HCT116 (cell line): ENCODE measurements at regions not wholly inside any gene's neighbourhood (a gene's known extent, or its start where the extent isn't known, plus 50 kb on each side); places are given as distances from the start of the nearest gene placed in this dataset.

Source experiments
- CEBPB ChIP-seq: IDR thresholded peaks from 2 replicates; pipeline ENCODE4 v1.6.1; 2012; ENCODE audit warnings: low read depth
- CTCF ChIP-seq, 3 experiments: fragments of 200-600 bp in 1 of 3; sonication (generic) in 1 of 3; IDR thresholded peaks in 2 of 3; conservative IDR thresholded peaks in 1 of 3; 2 replicates each; pipeline ENCODE4 v1.5.1; 2012 to 2017; ENCODE audit warnings: low read depth in 2 of 3, low read length in 2 of 3, antibody characterized with exemption in 1 of 3, borderline replicate concordance in 1 of 3, control low read depth in 1 of 3, mild to moderate bottlenecking in 1 of 3, mixed read lengths in 1 of 3, mixed run types in 1 of 3, moderate library complexity in 1 of 3; ENCODE audit not compliant: insufficient read depth in 1 of 3
- EZH2 ChIP-seq: fragments of 200-600 bp; sonication (generic); IDR thresholded peaks from 2 replicates; pipeline ENCODE4 v1.6.1; 2017; ENCODE audit warnings: antibody characterized with exemption, mixed run types
- EZH2phosphoT487 ChIP-seq: fragments of 200-600 bp; IDR thresholded peaks from 2 replicates; pipeline ENCODE4 v1.6.1; 2018; ENCODE audit warnings: antibody characterized with exemption, borderline replicate concordance
- JUND ChIP-seq: IDR thresholded peaks from 2 replicates; pipeline ENCODE4 v1.6.1; 2012
- POLR2A ChIP-seq: IDR thresholded peaks from 2 replicates; pipeline ENCODE4 v1.7.0; 2011; ENCODE audit warnings: borderline replicate concordance; ENCODE audit not compliant: insufficient read depth, insufficient read length; ENCODE audit errors: extremely low read depth
- POLR2AphosphoS5 ChIP-seq: IDR thresholded peaks from 2 replicates; pipeline ENCODE4 v1.6.1; 2011; ENCODE audit warnings: mild to moderate bottlenecking, low read depth, low read length, moderate library complexity
- REST ChIP-seq: IDR thresholded peaks from 2 replicates; pipeline ENCODE4 v1.6.1; 2012; ENCODE audit warnings: low read depth
- SIN3A ChIP-seq: IDR thresholded peaks from 2 replicates; pipeline ENCODE4 v1.6.1; 2012; ENCODE audit warnings: low read depth
- SP1 ChIP-seq: IDR thresholded peaks from 2 replicates; pipeline ENCODE4 v1.6.1; 2012; ENCODE audit warnings: low read depth
- TCF7L2 ChIP-seq: IDR thresholded peaks from 2 replicates; pipeline ENCODE4 v1.7.0; 2011; ENCODE audit warnings: borderline replicate concordance, inconsistent platforms; ENCODE audit not compliant: insufficient read depth, insufficient read length; ENCODE audit errors: extremely low read depth
- YY1 ChIP-seq: IDR thresholded peaks from 2 replicates; pipeline ENCODE4 v1.6.1; 2011; ENCODE audit warnings: low read length, low read depth, moderate library complexity, mild to moderate bottlenecking; ENCODE audit not compliant: insufficient replicate concordance; ENCODE audit errors: extremely low read depth
- ZFX ChIP-seq: fragments of 450-650 bp; IDR thresholded peaks from 2 replicates; pipeline ENCODE4 v1.6.1; 2017
- TF ChIP-seq, protein P1 (sequence below): IDR thresholded peaks from 2 replicates; pipeline ENCODE4 v1.6.1; 2011; ENCODE audit warnings: mild to moderate bottlenecking, low read length, moderate library complexity; ENCODE audit not compliant: insufficient replicate concordance; ENCODE audit errors: extremely low read depth

GRCh38 chr12:74794522-74794921, 256.9 kb downstream of the ATXN7L3B start:
- no peak for TF ChIP-seq SIN3A
- TF ChIP-seq JUND = no peak
- no peak for TF ChIP-seq ZFX
- no peak for TF ChIP-seq POLR2A
- no peak for TF ChIP-seq POLR2AphosphoS5
- TF ChIP-seq CTCF (IDR thresholded peaks at IDR 0.05 in 2 of 3, conservative IDR thresholded peaks at IDR 0.05 in 1 of 3; ENCODE audit: borderline replicate concordance in 1 of 3, insufficient read depth in 1 of 3, low read depth in 2 of 3, low read length in 2 of 3) = no peak
- no peak for TF ChIP-seq EZH2phosphoT487
- TF ChIP-seq YY1 = no peak
- no peak for TF ChIP-seq EZH2
- no peak for TF ChIP-seq REST
- no peak for TF ChIP-seq CEBPB
- TF ChIP-seq, protein P1, sequence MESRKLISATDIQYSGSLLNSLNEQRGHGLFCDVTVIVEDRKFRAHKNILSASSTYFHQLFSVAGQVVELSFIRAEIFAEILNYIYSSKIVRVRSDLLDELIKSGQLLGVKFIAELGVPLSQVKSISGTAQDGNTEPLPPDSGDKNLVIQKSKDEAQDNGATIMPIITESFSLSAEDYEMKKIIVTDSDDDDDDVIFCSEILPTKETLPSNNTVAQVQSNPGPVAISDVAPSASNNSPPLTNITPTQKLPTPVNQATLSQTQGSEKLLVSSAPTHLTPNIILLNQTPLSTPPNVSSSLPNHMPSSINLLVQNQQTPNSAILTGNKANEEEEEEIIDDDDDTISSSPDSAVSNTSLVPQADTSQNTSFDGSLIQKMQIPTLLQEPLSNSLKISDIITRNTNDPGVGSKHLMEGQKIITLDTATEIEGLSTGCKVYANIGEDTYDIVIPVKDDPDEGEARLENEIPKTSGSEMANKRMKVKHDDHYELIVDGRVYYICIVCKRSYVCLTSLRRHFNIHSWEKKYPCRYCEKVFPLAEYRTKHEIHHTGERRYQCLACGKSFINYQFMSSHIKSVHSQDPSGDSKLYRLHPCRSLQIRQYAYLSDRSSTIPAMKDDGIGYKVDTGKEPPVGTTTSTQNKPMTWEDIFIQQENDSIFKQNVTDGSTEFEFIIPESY = no peak
- no peak for TF ChIP-seq SP1
- TF ChIP-seq TCF7L2 = no peak
